GM13977 (cell line): ENCODE measurements at regions not wholly inside any gene's neighbourhood (a gene's known extent, or its start where the extent isn't known, plus 50 kb on each side); places are given as distances from the start of the nearest gene placed in this dataset.
A peak's percentile ranks its signal among the peaks of the same experiment; 100 is the strongest.

Source experiments
- DNase-seq: peaks from one replicate; pipeline ENCODE4 v3.0.0; 2012; ENCODE audit warnings: low spot score
- CTCF ChIP-seq: IDR thresholded peaks from 2 replicates; pipeline ENCODE4 v1.5.1; 2012; ENCODE audit warnings: mild to moderate bottlenecking, control low read depth; ENCODE audit not compliant: insufficient read depth; ENCODE audit errors: extremely low read depth, missing control alignments
- in situ Hi-C: fragments of 300-500 bp; cut with MboI; formaldehyde crosslinking; loops from one replicate; pipeline ENCODE4 v1.12.0; 2022; ENCODE audit warnings: low sequenced_read_pairs, low pct_unique_long_range_greater_than_20kb, mixed read lengths, inconsistent platforms; ENCODE audit not compliant: unreplicated experiment

- no peak for TF ChIP-seq CTCF
- in situ Hi-C loops = no loop called here
- no peak for DNase-seq
These were observed 104.4 kb upstream of the ESX1 start for GRCh38 chrX:104359124-104359523.

DNA sequence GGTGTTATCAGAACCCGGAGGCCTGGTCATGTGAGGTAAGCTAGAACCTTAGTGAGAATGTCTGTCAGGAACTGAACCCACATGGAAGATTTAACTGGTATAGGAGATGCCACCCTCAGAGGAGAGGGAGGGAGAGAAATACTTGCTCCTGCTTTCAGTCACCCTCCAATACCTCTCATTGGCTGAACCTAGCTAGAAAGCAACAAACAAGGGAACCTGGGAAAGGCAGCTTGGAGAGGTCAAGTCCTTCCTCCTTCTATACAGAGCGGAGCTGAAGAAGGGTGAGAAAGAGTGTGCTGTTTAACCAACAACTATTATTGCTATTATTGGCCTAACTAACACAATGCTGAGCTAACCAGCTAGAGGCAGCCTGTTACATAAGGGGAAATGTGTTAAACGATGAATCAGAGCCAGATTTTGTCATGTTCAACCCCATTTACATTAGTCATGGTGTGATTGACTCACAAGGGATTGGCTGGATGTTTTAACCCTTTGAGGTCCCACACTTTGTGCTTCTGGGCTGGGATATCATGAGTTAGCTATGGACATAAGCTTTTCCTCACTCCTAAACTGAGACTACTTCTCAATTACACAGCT lies 96.5 kb upstream of the ESX1 start:
- TF ChIP-seq CTCF = no peak
- DNase-seq = no peak
- in situ Hi-C loops = no loop called here

- DNase-seq = no peak
- in situ Hi-C loops = no loop called here
- no peak for TF ChIP-seq CTCF
These were observed 93.1 kb upstream of the ESX1 start for GRCh38 chrX:104347860-104348259.

DNA sequence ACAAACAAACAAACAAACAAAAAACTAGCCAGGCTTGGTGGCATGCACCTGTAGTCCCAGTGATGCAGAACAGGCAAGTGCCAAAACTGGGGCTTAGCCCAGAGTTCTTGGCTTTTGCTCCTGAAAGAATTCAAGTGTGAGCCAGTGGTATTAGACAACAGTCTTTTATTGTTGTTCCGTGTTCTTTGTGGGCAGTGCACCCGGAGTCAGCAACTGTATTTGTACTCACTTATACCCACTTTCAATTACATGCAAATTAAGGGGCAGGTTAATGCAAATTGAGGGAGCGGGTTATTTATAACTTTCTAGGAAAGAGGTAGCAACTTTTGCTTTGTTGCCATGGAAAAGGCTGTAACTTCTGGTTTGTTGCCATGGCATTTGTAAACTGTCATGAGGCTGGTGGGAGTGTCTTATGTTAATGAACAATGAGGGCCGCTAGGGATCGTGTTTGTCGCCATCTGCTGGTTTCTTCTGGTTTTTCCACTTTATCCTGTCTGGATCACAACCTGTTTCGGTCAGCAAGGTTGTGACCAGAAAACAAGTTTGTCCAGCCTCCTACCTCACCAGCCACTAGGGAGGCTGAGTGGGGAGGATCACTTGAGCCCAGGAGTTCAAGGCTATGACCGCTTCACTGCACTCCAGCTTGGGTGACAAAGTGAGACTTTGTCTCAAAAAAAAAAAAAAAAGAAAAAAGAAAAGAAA lies 88.8 kb upstream of the ESX1 start:
- DNase-seq = peak; percentile 9
- in situ Hi-C loops = no loop called here
- peak; percentile 43 for TF ChIP-seq CTCF

DNA sequence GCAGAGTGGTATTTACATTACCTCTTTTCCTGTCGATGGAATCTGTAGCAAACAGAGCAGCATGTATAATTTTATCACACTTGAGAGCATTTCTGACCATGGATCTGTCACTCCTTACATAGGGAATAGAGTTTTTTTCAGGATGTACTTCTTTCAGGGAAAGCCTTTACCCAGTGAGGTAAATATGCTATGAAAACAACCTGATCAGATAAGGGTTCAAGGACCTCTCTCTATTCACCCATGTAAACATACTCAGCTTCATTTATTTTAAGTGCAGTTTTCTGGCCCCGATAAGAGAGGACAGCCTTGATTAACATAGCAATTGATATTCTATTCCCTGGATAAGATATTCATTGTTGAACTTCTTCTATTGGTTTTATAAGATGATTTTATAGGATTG lies 87.3 kb upstream of the ESX1 start:
- in situ Hi-C loops = no loop called here
- TF ChIP-seq CTCF = no peak

GRCh38 chrX:104335756-104336155 lies 81.0 kb upstream of the ESX1 start:
- no peak for TF ChIP-seq CTCF
- in situ Hi-C loops = no loop called here
- DNase-seq = no peak

More for the DNA sequence above, 87.3 kb upstream of the ESX1 start:
- DNase-seq = no peak
